H1 (cell line): ENCODE measurements at regions not wholly inside any gene's neighbourhood (a gene's known extent, or its start where the extent isn't known, plus 50 kb on each side); places are given as distances from the start of the nearest gene placed in this dataset.

Source experiments
- CHD2 ChIP-seq: IDR thresholded peaks from 2 replicates; pipeline ENCODE4 v1.6.1; 2012; ENCODE audit warnings: low read length, improper control_type of control experiment
- RNF2 ChIP-seq: fragments of 200-900, 300-1000 bp; sonication (generic); IDR thresholded peaks from 2 replicates; pipeline ENCODE4 v1.7.1; 2016; ENCODE audit warnings: borderline replicate concordance, low read depth, mild to moderate bottlenecking, antibody characterized with exemption, low read length; ENCODE audit not compliant: poor library complexity, severe bottlenecking; ENCODE audit errors: missing control alignments
- TF ChIP-seq, protein P1 (sequence below): IDR thresholded peaks from 2 replicates; pipeline ENCODE4 v1.6.1; 2011; ENCODE audit warnings: low read length, improper control_type of control experiment

DNA sequence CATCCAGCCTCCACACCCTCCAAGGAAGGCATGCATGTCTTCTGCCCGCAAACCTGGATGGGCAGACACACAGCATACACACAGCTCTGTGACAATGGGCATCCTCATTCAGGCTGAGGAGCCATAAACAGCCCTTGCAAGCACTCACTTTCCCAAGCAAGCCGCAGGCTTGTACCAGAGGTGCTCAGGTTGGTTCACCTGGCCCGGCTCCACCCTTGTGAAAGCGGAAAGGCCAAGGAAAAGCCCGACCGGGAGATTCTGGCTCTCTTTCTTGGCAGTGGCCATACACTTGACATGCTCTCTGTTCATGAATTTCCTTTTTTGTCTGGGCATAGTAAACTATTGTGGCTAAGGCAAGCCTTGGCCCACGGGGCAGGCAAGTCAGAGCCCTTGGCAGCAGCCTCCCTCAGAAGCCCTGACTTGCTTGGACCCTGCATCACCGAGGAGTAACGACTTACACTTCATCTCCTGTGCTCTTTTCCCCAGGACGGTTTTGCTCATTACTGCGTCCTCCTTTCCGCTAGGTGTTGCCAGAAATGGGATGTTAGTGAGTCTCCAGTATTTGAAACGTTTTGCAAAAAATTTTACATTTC, 74.6 kb upstream of the BNC1 start (continued):
- TF ChIP-seq RNF2 (no peak), CHD2 (no peak)
- TF ChIP-seq, protein P1, sequence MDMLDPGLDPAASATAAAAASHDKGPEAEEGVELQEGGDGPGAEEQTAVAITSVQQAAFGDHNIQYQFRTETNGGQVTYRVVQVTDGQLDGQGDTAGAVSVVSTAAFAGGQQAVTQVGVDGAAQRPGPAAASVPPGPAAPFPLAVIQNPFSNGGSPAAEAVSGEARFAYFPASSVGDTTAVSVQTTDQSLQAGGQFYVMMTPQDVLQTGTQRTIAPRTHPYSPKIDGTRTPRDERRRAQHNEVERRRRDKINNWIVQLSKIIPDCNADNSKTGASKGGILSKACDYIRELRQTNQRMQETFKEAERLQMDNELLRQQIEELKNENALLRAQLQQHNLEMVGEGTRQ: no peak
